Erythroblast (primary cell): ENCODE measurements at regions not wholly inside any gene's neighbourhood (a gene's known extent, or its start where the extent isn't known, plus 50 kb on each side); places are given as distances from the start of the nearest gene placed in this dataset.

Experiments
- GATA1 ChIP-seq: IDR thresholded peaks from 2 replicates; pipeline ENCODE4 v1.6.1; 2011; ENCODE audit warnings: low read depth, mild to moderate bottlenecking, control low read depth, low read length, moderate library complexity
- POLR2A ChIP-seq: IDR thresholded peaks from 2 replicates; pipeline ENCODE4 v1.6.1; 2011; ENCODE audit warnings: mild to moderate bottlenecking, low read length

DNA sequence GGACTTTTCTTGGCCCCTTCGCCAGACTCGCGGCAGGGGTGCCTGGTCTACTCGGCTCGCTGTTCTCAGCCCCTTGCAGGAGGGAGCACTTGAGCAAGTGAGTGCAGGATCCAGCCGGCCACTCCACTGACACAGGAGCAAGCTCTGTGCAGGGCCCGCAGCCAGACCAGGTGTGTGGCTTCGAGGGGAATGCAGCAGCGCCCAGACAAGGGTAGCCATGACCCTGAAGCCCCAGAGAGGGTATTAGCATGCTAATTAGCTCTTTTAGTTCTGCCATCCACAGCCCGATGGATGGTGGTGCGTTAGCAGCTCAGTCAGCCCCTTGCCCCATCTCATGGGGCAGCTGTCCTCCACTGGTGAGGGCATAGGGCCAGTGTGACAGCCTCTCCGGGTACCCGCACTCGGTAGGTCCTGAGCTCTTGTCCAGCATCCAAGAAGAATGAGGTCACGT lies 103.2 kb upstream of the HS6ST1 start:
- TF ChIP-seq POLR2A (no peak), GATA1 (no peak)
